IMR-90 (cell line): ENCODE measurements at regions not wholly inside any gene's neighbourhood (a gene's known extent, or its start where the extent isn't known, plus 50 kb on each side); places are given as distances from the start of the nearest gene placed in this dataset.

ENCODE experiments used
- ATAC-seq: fragments of 200-7000 bp; cut with Tn5 transposase; 2 replicates; pipeline ENCODE4 v1.9.1; 2020; ENCODE audit warnings: low read depth, mild to moderate bottlenecking, moderate library complexity
- BruUV-seq: library from RNA; stranded (reverse); fragments of 400-500 nt; replicated peaks from 2 replicates; lab custom pipeline; 2021; lab: Mats Ljungman, UMichigan
- CTCF ChIA-PET: fragments of 300-600 bp; formaldehyde crosslinking; extraction: SDS; loops from one replicate; lab custom pipeline; 2021; ENCODE audit warnings: antibody characterized with exemption; lab: Yijun Ruan, JAX
- POLR2A ChIA-PET: fragments of 300-600 bp; sonication (Branson Sonifier 250); formaldehyde crosslinking; loops from one replicate; lab custom pipeline; 2022; ENCODE audit warnings: antibody characterized with exemption; ENCODE audit not compliant: unreplicated experiment; lab: Charles Lee
- DNase-seq: peaks from one replicate; pipeline ENCODE4 v3.0.0; 2013
- H2AFZ ChIP-seq: replicated peaks from 2 replicates; pipeline ENCODE3; 2013; ENCODE audit warnings: low read length, mild to moderate bottlenecking; ENCODE audit not compliant: poor library complexity
- H2AK5ac ChIP-seq: 2 replicates; pipeline ENCODE4 v1.6.1; 2013; ENCODE audit warnings: low read depth, low read length, inconsistent platforms
- H2AK9ac ChIP-seq: replicated peaks from 2 replicates; pipeline ENCODE3; 2013; ENCODE audit warnings: mild to moderate bottlenecking, low read depth, low read length, moderate library complexity; ENCODE audit not compliant: poor library complexity
- H2BK120ac ChIP-seq: 2 replicates; pipeline ENCODE4 v1.6.1; 2013; ENCODE audit warnings: low read depth, low read length, inconsistent platforms
- H2BK15ac ChIP-seq: 3 replicates; pipeline ENCODE4 v1.6.1; 2013; ENCODE audit warnings: low read depth, low read length, inconsistent platforms
- H2BK20ac ChIP-seq: 2 replicates; pipeline ENCODE4 v1.6.1; 2013; ENCODE audit warnings: low read depth, mild to moderate bottlenecking, inconsistent platforms, low read length, moderate library complexity
- H2BK5ac ChIP-seq: 2 replicates; pipeline ENCODE4 v1.6.1; 2013; ENCODE audit warnings: mild to moderate bottlenecking, low read depth, low read length, inconsistent platforms; ENCODE audit not compliant: poor library complexity, severe bottlenecking
- H3K14ac ChIP-seq: replicated peaks from 2 replicates; pipeline ENCODE4 v1.6.1; 2013; ENCODE audit warnings: low read depth, low read length, inconsistent platforms
- H3K18ac ChIP-seq: 2 replicates; pipeline ENCODE4 v1.6.1; 2013; ENCODE audit warnings: low read depth, low read length, control low read depth
- H3K23ac ChIP-seq: 2 replicates; pipeline ENCODE4 v1.6.1; 2013; ENCODE audit warnings: low read depth, low read length, inconsistent platforms
- H3K27ac ChIP-seq: 2 replicates; pipeline ENCODE4 v1.5.1; 2013; ENCODE audit warnings: mild to moderate bottlenecking, control low read depth, low read length; ENCODE audit not compliant: insufficient read depth
- H3K27me3 ChIP-seq: 2 replicates; pipeline ENCODE4 v1.6.1; 2013; ENCODE audit warnings: low read length; ENCODE audit not compliant: control insufficient read depth, insufficient read depth
- H3K36me3 ChIP-seq: 2 replicates; pipeline ENCODE4 v1.6.1; 2013; ENCODE audit warnings: low read length, mixed read lengths; ENCODE audit not compliant: control insufficient read depth, insufficient read depth
- H3K4ac ChIP-seq: 2 replicates; pipeline ENCODE4 v1.6.1; 2013; ENCODE audit warnings: low read depth, low read length, inconsistent platforms
- H3K4me1 ChIP-seq: 2 replicates; pipeline ENCODE4 v1.6.1; 2013; ENCODE audit warnings: low read length, mixed read lengths; ENCODE audit not compliant: control insufficient read depth, insufficient read depth
- H3K4me2 ChIP-seq: 2 replicates; pipeline ENCODE4 v1.6.1; 2013; ENCODE audit warnings: low read depth, mild to moderate bottlenecking, control low read depth, low read length, moderate library complexity
- H3K4me3 ChIP-seq: 2 replicates; pipeline ENCODE4 v1.5.1; 2013; ENCODE audit warnings: low read depth, mild to moderate bottlenecking, control low read depth, low read length, moderate library complexity; ENCODE audit not compliant: insufficient read depth
- H3K56ac ChIP-seq: 2 replicates; pipeline ENCODE4 v1.6.1; 2013; ENCODE audit warnings: low read length, inconsistent platforms; ENCODE audit not compliant: insufficient read depth; ENCODE audit errors: extremely low read depth
- H3K79me1 ChIP-seq, 2 experiments: 2 replicates each; pipeline ENCODE4 v1.6.1; 2013; ENCODE audit warnings: low read length in 2 of 2, inconsistent platforms in 1 of 2, low read depth in 1 of 2
- H3K9ac ChIP-seq: 2 replicates; pipeline ENCODE4 v1.6.1; 2013; ENCODE audit warnings: low read depth, low read length, control low read depth
- H3K9me1 ChIP-seq: 2 replicates; pipeline ENCODE4 v1.6.1; 2013; ENCODE audit warnings: low read length, inconsistent platforms; ENCODE audit not compliant: insufficient read depth
- H3K9me3 ChIP-seq: 2 replicates; pipeline ENCODE4 v1.6.1; 2013; ENCODE audit warnings: low read length; ENCODE audit not compliant: control insufficient read depth, insufficient read depth
- H4K20me1 ChIP-seq: 2 replicates; pipeline ENCODE4 v1.6.1; 2013; ENCODE audit warnings: low read length, inconsistent platforms; ENCODE audit not compliant: insufficient read depth
- H4K5ac ChIP-seq: 2 replicates; pipeline ENCODE4 v1.6.1; 2013; ENCODE audit warnings: mild to moderate bottlenecking, low read depth, low read length, control low read depth
- H4K8ac ChIP-seq, 2 experiments: 2 replicates each; pipeline ENCODE4 v1.6.1; 2013; ENCODE audit warnings: low read depth in 2 of 2, low read length in 2 of 2, control low read depth in 1 of 2, inconsistent platforms in 1 of 2
- H4K91ac ChIP-seq: 2 replicates; pipeline ENCODE4 v1.6.1; 2013; ENCODE audit warnings: low read depth, low read length, inconsistent platforms; ENCODE audit not compliant: insufficient read depth
- BHLHE40 ChIP-seq: fragments of 150-350 bp; IDR thresholded peaks from 2 replicates; pipeline ENCODE4 v1.6.1; 2016; ENCODE audit warnings: mild to moderate bottlenecking, low read depth, low read length
- CEBPB ChIP-seq: IDR thresholded peaks from 2 replicates; pipeline ENCODE4 v1.6.1; 2012; ENCODE audit warnings: low read depth, low read length, improper control_type of control experiment
- CHD1 ChIP-seq: IDR thresholded peaks from 2 replicates; pipeline ENCODE4 v1.6.1; 2012; ENCODE audit warnings: low read depth, low read length, improper control_type of control experiment
- CTCF ChIP-seq: conservative IDR thresholded peaks from 2 replicates; pipeline ENCODE4 v1.5.1; 2012; ENCODE audit warnings: mild to moderate bottlenecking, low read depth, low read length, improper control_type of control experiment
- ELK1 ChIP-seq: fragments of 150-350 bp; IDR thresholded peaks from 2 replicates; pipeline ENCODE4 v1.6.1; 2016; ENCODE audit warnings: low read depth, mild to moderate bottlenecking, low read length, moderate library complexity, borderline replicate concordance
- MAFK ChIP-seq: IDR thresholded peaks from 2 replicates; pipeline ENCODE4 v1.6.1; 2012; ENCODE audit warnings: low read depth, low read length, improper control_type of control experiment
- MAZ ChIP-seq: IDR thresholded peaks from 2 replicates; pipeline ENCODE4 v1.6.1; 2012; ENCODE audit warnings: low read depth, mild to moderate bottlenecking, low read length, improper control_type of control experiment, moderate library complexity, borderline replicate concordance
- MXI1 ChIP-seq: IDR thresholded peaks from 2 replicates; pipeline ENCODE4 v1.6.1; 2012; ENCODE audit warnings: low read depth, mild to moderate bottlenecking, low read length, moderate library complexity, borderline replicate concordance
- NFE2L2 ChIP-seq: fragments of 150-350 bp; IDR thresholded peaks from 2 replicates; pipeline ENCODE4 v1.6.1; 2016; ENCODE audit warnings: low read depth, mild to moderate bottlenecking, low read length
- POLR2A ChIP-seq: IDR thresholded peaks from 2 replicates; pipeline ENCODE4 v1.6.1; 2012; ENCODE audit warnings: mild to moderate bottlenecking, low read depth, low read length
- RAD21 ChIP-seq: IDR thresholded peaks from 2 replicates; pipeline ENCODE4 v1.6.1; 2012; ENCODE audit warnings: low read length, improper control_type of control experiment
- RCOR1 ChIP-seq: IDR thresholded peaks from 2 replicates; pipeline ENCODE4 v1.6.1; 2012; ENCODE audit warnings: mild to moderate bottlenecking, low read length, improper control_type of control experiment; ENCODE audit not compliant: insufficient replicate concordance
- RFX5 ChIP-seq: IDR thresholded peaks from 2 replicates; pipeline ENCODE4 v1.8.0; 2012; ENCODE audit warnings: low read depth, mild to moderate bottlenecking, low read length, moderate library complexity
- SMC3 ChIP-seq: fragments of 150-350 bp; IDR thresholded peaks from 2 replicates; pipeline ENCODE4 v1.6.1; 2016; ENCODE audit warnings: low read depth, mild to moderate bottlenecking, antibody characterized with exemption, low read length, moderate library complexity
- WGBS, 2 experiments: methylation state at CpG; one replicate each; pipeline versions ENCODE4 v1.1.5 to v1.1.7; 2013; ENCODE audit warnings: missing lambda C conversion rate in 2 of 2; ENCODE audit not compliant: insufficient read length in 1 of 2; ENCODE audit errors: extremely low coverage in 2 of 2; 5-methylcytosine and 5-hydroxymethylcytosine counted together
- dilution Hi-C: fragments of 300-500 bp; cut with HindIII; formaldehyde crosslinking; loops from one replicate; pipeline ENCODE4 v1.14.3; 2018; ENCODE audit warnings: low sequenced_read_pairs; ENCODE audit not compliant: unreplicated experiment
- in situ Hi-C: fragments of 300-500 bp; cut with MboI; formaldehyde crosslinking; loops from 3 replicates; pipeline ENCODE4 v1.14.3; 2019; ENCODE audit warnings: low sequenced_read_pairs, inconsistent platforms, mixed read lengths
- intact Hi-C: fragments of 100-400 bp; cut with micrococcal nuclease; formaldehyde crosslinking; loops from 2 replicates; pipeline ENCODE4 v1.10.0; 2022

GRCh38 chr6:76574746-76575145 lies 502.3 kb upstream of the IMPG1 start:
- Histone ChIP-seq H3K9me3 (no peaks in the 10 kb centered on the region), H4K5ac (no peak overlapping the region), H2BK120ac (no peak overlapping the region), H3K56ac (no peak overlapping the region), H4K20me1 (no peaks in the 10 kb centered on the region), H3K4me2 (no peak overlapping the region), H3K4me3 (no peak overlapping the region), H3K23ac (no peak overlapping the region), H3K14ac (no peak overlapping the region), H3K79me1 (no peaks in the 10 kb centered on the region), H3K27me3 (no peaks in the 10 kb centered on the region), H3K36me3 (no peaks in the 10 kb centered on the region), H2AK9ac (no peak overlapping the region), H2BK20ac (no peak overlapping the region), H3K18ac (no peak overlapping the region), H2AFZ (no peak overlapping the region), H4K91ac (no peak overlapping the region), H4K8ac (no peak overlapping the region), H2BK5ac (no peak overlapping the region), H3K9ac (no peak overlapping the region), H3K4me1 (no peaks in the 10 kb centered on the region), H2AK5ac (no peak overlapping the region), H3K9me1 (no peaks in the 10 kb centered on the region), H2BK15ac (no peak overlapping the region), H3K4ac (no peak overlapping the region), H3K27ac (no peak overlapping the region)
- ATAC-seq (no peak), DNase-seq (no peak)
- ChIA-PET CTCF (no interaction called here), POLR2A (no interaction called here)
- in situ Hi-C loops (no loop called here), dilution Hi-C loops (no loop called here), intact Hi-C loops (no loop called here)
- BruUV-seq: no TSS peak
- WGBS, 2 experiments: no CpG with 5 or more reads among the region's 4 CpGs
- TF ChIP-seq SMC3: no peak
- no peak for TF ChIP-seq NFE2L2
- no peak for TF ChIP-seq CHD1
- no peak for TF ChIP-seq MAZ
- no peak for TF ChIP-seq CTCF
- TF ChIP-seq CEBPB: no peak
- no peak for TF ChIP-seq RFX5
- TF ChIP-seq RAD21: no peak
- no peak for TF ChIP-seq ELK1
- TF ChIP-seq MAFK: no peak
- TF ChIP-seq RCOR1: no peak
- TF ChIP-seq MXI1: no peak
- TF ChIP-seq POLR2A: no peak
- TF ChIP-seq BHLHE40: no peak
